ENCODE measurements at regions not wholly inside any gene's neighbourhood (a gene's known extent, or its start where the extent isn't known, plus 50 kb on each side); places are given as distances from the start of the nearest gene placed in this dataset.
"Not testable (repeated sequence)": the region's sequence is repeated elsewhere in the genome, so short reads cannot be mapped to it uniquely, and the experiment has no call there.

DNA sequence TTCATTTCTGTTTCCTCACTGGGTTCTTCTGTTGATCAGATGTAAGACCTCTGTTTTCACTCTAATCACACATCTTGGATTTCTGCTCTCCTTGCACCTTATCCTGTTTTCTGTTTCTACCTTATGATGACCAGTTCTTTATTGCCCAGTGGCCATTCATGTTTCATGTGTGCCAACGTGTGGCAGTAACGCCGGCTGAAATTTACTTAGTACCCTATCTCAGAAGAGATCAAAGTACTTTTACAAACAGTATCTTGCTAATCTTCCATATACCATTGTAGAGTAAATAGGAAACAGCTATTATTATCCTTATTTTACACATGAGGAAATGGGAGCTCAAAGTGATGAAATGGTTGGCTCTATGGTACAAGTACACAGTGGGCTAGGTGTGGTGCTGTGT, 74.0 kb downstream of the GATA3 start:
- no peak for FAIRE-seq

DNA sequence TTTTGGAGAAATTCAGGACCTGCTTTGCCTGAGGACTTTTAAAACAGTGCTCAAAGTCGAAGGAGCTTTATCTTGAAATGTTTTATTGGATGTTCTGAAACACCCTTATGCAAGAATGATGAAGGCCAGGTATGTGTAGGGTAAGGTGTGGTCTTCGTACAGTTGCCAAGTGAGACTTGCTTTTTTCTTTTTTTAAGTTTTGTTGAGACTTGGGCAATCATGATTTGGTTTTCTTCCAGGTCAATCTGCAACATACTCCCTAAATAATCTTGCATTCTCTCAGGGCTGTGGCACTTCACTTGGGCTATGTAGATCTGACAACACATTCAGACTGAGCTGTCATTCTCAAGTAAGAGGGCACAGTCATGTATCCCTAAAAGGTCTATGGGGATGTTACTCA, 75.0 kb downstream of the GATA3 start:
- no peak for FAIRE-seq

- no peak for FAIRE-seq
Measured at GRCh38 chr10:8130973-8131911, 76.8 kb downstream of the GATA3 start.

- FAIRE-seq: no peak
Measured at GRCh38 chr10:8133146-8133545, 78.7 kb downstream of the GATA3 start.

- FAIRE-seq: no peak
Measured at GRCh38 chr10:8136736-8137135, 82.2 kb downstream of the GATA3 start.

DNA sequence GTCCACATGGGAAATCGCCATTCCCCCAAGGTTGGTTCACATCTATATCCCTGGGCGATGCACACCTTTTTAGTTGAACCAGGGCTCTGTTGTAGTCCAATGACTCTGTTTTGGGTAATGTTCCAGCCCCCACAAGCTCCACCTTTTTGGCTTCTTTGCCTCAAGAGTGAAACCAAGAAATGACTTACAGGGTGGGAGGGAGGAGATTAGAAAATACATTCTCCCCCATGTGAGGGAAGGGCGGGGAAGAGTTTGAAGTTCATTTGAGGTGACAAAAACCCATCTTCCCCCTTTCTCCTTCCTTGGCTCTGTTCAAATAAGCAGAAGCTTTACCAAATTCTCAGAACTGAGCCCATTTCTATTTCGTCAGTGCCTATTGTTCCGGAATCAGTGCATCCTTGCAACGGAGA, 82.8 kb downstream of the GATA3 start:
- no peak for FAIRE-seq

DNA sequence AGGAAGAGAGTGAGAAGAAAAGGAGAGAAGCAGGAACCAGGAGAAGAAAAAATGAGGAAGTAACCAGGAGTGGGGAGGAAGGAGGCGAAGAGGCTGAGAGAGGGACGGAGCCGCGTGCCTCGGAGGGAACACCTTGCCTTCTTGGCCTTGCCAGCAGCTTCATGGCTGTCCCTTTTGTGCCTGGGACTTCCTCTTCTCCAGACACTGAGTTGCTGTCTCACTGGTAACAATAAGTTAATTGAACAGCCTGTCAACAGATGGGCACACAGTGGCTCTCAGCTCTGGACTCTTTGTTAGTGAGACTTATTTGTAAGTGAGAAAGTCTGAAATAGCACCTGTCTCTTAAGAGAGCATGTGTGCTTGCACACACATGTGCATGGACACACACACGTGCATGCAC, 83.2 kb downstream of the GATA3 start:
- FAIRE-seq: no peak

- FAIRE-seq: no peak
Measured at GRCh38 chr10:8138471-8138870, 84.0 kb downstream of the GATA3 start.

- no peak for FAIRE-seq
Measured at GRCh38 chr10:8144496-8144895, 90.0 kb downstream of the GATA3 start.

DNA sequence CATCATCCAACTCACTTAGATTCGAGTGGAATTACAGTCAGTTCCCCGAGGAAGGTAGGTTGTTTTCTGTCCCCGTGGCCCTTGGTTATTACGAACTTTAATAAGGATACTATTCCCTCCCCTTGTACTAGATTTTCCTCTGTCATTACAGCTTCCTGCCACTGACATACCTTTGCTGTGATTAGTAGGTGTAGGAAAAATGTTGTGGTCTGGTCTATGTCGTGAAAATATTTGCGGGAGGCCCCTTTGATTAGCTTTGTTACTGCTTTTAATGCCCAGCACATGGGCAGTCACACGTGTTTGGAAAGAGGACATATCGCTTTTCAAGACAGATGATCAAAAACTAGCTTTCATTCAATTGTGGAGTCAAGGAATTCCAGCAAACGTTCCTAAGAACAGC, 92.2 kb downstream of the GATA3 start:
- FAIRE-seq: no peak

- no peak for FAIRE-seq
Measured at GRCh38 chr10:8149991-8150390, 95.5 kb downstream of the GATA3 start.

- no peak for FAIRE-seq
Measured at GRCh38 chr10:8150401-8150905, 96.0 kb downstream of the GATA3 start.

DNA sequence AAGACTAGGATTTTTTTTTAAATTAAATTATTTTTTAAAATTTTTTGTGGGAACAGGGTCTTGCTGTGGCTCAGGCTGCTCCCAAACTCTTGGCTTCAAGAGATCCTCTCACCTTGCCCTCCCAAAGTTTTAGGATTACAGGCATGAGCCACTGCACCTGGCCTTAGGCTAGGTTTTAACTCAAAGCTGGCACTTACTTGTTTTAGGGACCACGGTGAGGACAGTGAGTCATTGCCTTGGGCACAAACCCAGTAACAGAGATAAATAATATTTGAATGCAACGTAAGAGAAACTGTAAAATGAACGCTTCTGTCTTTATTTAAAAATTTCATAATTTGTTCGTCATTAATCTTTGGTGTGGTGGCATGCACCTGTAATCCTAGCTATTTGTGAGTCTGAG, 96.6 kb downstream of the GATA3 start:
- FAIRE-seq: no peak

- no peak for FAIRE-seq
Measured at GRCh38 chr10:8156918-8157317, 102.4 kb downstream of the GATA3 start.

- no peak for FAIRE-seq
Measured at GRCh38 chr10:8158193-8159071, 103.9 kb downstream of the GATA3 start.

- no peak for FAIRE-seq
Measured at GRCh38 chr10:8159341-8160165, 105.1 kb downstream of the GATA3 start.

DNA sequence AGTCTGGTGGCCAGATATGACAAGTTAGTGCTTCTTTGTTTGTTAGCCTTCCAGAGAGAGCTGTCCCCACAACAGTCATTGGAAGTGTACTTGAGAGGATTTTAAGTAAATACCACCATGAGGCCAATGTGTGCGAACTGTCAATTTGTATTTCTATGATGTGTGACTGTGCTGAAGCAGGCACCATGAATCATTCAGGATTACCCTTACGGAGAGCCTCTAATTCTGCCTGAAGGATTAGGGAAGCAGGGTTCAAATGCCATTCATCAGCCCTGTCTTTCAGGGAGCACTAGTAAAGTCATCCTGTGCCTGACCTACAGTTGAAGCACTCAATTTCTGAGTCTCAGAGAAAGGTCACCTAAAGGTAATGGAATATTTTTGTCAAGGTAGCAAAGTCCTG, 109.3 kb downstream of the GATA3 start:
- FAIRE-seq: no peak

- not testable (repeated sequence) for FAIRE-seq
Measured at GRCh38 chr10:8164640-8165039, 110.2 kb downstream of the GATA3 start.

DNA sequence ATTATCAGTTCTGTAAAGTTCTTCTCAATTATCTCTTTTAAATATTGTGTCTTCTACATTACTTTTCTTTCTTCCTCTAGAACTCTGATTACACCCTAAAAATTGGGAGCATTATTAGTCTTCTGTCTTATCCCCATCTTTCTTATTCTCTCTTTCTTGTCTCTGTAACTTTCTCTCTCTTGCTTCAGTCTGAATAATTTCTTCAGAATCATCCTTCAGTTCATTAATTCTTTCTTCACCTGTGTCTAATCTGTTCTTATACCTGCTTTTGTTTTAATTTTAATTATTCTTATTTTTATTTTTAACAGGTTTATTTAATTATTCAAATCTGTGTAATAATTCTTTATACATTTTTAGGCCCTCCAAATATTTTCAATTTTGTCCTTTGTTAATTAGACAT, 114.3 kb downstream of the GATA3 start:
- FAIRE-seq: no peak

DNA sequence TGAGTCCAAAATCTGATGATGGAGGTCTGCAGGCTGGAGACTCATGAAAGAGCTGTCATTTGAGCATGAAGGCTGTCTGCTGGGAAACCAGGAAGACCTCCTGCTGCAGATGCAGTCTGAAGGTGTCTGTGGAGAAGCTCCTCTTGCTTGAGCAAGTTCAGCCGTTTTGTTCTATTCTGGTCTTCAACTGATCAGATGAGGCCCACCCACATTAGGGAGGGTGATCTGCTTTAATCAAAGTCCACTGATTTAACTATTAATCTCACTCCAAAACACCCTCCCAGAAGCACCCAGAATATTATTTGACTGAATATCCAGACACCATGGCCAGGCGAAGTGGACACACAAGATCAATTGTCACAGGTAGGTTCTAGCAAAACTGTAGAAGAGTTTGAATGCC, 116.5 kb downstream of the GATA3 start:
- no peak for FAIRE-seq

GRCh38 chr10:8172604-8173003, 118.1 kb downstream of the GATA3 start:
- FAIRE-seq: no peak

DNA sequence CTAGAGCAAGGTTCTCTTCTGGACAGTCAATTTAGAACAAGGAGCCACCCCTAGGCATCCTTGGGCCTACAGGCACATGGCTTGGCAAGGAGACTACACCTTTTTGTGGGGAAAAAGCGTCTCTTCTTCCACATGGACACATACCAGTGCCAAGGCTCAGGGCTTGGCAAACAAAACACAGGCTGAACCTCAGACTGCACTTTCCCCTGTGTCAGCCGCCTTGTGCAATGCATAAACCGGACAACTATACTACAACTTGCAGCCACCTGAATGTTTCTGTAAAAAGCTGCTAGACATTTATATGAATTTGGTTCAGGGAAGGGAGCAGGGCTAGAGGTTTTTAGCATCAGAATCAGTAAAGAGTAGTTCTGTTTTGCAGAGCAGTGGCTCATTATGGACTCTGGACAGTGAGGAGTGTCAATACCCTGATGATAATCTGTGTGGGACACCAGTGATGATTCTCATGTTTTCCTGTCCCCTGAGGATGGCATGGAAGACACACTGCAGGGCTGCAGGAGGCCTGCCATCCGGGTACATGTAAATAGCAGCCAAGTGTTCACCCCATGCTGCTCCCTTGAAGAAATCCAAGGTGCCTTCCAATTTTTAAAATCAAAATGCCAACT, 118.9 kb downstream of the GATA3 start:
- FAIRE-seq: no peak

Data from G401.6 (cell line).